CD14-positive monocyte (primary cell): ENCODE measurements at regions not wholly inside any gene's neighbourhood (a gene's known extent, or its start where the extent isn't known, plus 50 kb on each side); places are given as distances from the start of the nearest gene placed in this dataset.

Experiments
- DNase-seq, 3 donors: peaks; one replicate each; pipeline ENCODE4 v3.0.0-alpha.2; 2011 to 2022
- H2AFZ ChIP-seq: 2 replicates; pipeline ENCODE4 v1.6.0; 2012; ENCODE audit warnings: mild to moderate bottlenecking, low read depth, low read length, inconsistent platforms; ENCODE audit not compliant: insufficient read depth, poor library complexity, severe bottlenecking
- H3K27ac ChIP-seq, 2 donors: 1 replicate in 1 of 2; 2 replicates in 1 of 2; pipeline ENCODE4 v1.5.1; 2012 to 2013; ENCODE audit warnings: low read length in 2 of 2, control low read depth in 1 of 2, inconsistent platforms in 1 of 2, low read depth in 1 of 2, mild to moderate bottlenecking in 1 of 2
- H3K27me3 ChIP-seq, 2 donors: one replicate each; pipeline versions ENCODE4 v1.6.0 to v1.6.1; 2011 to 2013; ENCODE audit warnings: low read length in 2 of 2; ENCODE audit not compliant: control insufficient read depth in 2 of 2, insufficient read depth in 2 of 2
- H3K36me3 ChIP-seq, 2 donors: replicated peaks in 1 of 2; 1 replicate in 1 of 2; 2 replicates in 1 of 2; pipeline versions ENCODE4 v1.5.1 to v1.6.1; 2012 to 2013; ENCODE audit warnings: low read length in 2 of 2, control low read depth in 1 of 2, inconsistent platforms in 1 of 2, mild to moderate bottlenecking in 1 of 2; ENCODE audit not compliant: insufficient read depth in 2 of 2, control insufficient read depth in 1 of 2
- H3K4me1 ChIP-seq, 2 donors: 1 replicate in 1 of 2; 2 replicates in 1 of 2; pipeline versions ENCODE4 v1.5.1 to v1.6.1; 2012 to 2013; ENCODE audit warnings: low read length in 2 of 2, control low read depth in 1 of 2, inconsistent platforms in 1 of 2, mild to moderate bottlenecking in 1 of 2, moderate library complexity in 1 of 2; ENCODE audit not compliant: insufficient read depth in 2 of 2, control insufficient read depth in 1 of 2
- H3K4me2 ChIP-seq: replicated peaks from 2 replicates; pipeline ENCODE3; 2012; ENCODE audit warnings: low read length, moderate library complexity, mild to moderate bottlenecking; ENCODE audit not compliant: poor library complexity, severe bottlenecking; ENCODE audit errors: extremely low read depth
- H3K4me3 ChIP-seq, 3 experiments: fragments of 200-600 bp in 1 of 3; sonication (generic) in 1 of 3; replicated peaks in 1 of 3; 1 replicate in 2 of 3; 2 replicates in 1 of 3; pipeline ENCODE4 v1.5.1; 2011 to 2013; ENCODE audit warnings: low read length in 3 of 3, mild to moderate bottlenecking in 3 of 3, control low read depth in 2 of 3, low read depth in 2 of 3, inconsistent platforms in 1 of 3, moderate library complexity in 1 of 3
- H3K79me2 ChIP-seq: 2 replicates; pipeline ENCODE4 v1.6.0; 2012; ENCODE audit warnings: mild to moderate bottlenecking, control low read depth, inconsistent platforms, low read length, moderate library complexity; ENCODE audit not compliant: insufficient read depth
- H3K9ac ChIP-seq: 2 replicates; pipeline ENCODE4 v1.6.0; 2017; ENCODE audit warnings: low read length, mild to moderate bottlenecking; ENCODE audit not compliant: insufficient read depth, poor library complexity, severe bottlenecking
- H3K9me3 ChIP-seq, 2 donors: replicated peaks in 1 of 2; 1 replicate in 1 of 2; 2 replicates in 1 of 2; pipeline versions ENCODE4 v1.5.1 to v1.6.1; 2012 to 2013; ENCODE audit warnings: low read length in 2 of 2, control low read depth in 1 of 2; ENCODE audit not compliant: control insufficient read depth in 1 of 2, insufficient read depth in 1 of 2
- H4K20me1 ChIP-seq: 2 replicates; pipeline ENCODE4 v1.6.0; 2012; ENCODE audit warnings: mild to moderate bottlenecking, low read length, control low read depth, moderate library complexity; ENCODE audit not compliant: insufficient read depth
- H3K27ac Mint-ChIP-seq, 7 donors: one replicate each; pipeline ENCODE4 v1.8.0; 2020; ENCODE audit warnings: mild to moderate bottlenecking in 7 of 7, mixed read lengths in 7 of 7, moderate library complexity in 6 of 7, inconsistent platforms in 2 of 7
- H3K27me3 Mint-ChIP-seq, 3 donors: one replicate each; pipeline ENCODE4 v1.8.0; 2021 to 2022; ENCODE audit warnings: low read depth in 3 of 3, mild to moderate bottlenecking in 3 of 3, mixed read lengths in 3 of 3, moderate library complexity in 3 of 3, inconsistent platforms in 1 of 3
- H3K36me3 Mint-ChIP-seq, 2 donors: one replicate each; pipeline ENCODE4 v1.8.0; 2020; ENCODE audit warnings: mixed read lengths in 2 of 2, inconsistent platforms in 1 of 2, mild to moderate bottlenecking in 1 of 2
- H3K4me1 Mint-ChIP-seq: one replicate; pipeline ENCODE4 v1.8.0; 2020; ENCODE audit warnings: mild to moderate bottlenecking, mixed read lengths
- H3K4me3 Mint-ChIP-seq, 2 donors: one replicate each; pipeline ENCODE4 v1.8.0; 2020; ENCODE audit warnings: mild to moderate bottlenecking in 2 of 2, mixed read lengths in 2 of 2, moderate library complexity in 1 of 2
- H3K9me3 Mint-ChIP-seq, 7 donors: one replicate each; pipeline ENCODE4 v1.8.0; 2020 to 2022; ENCODE audit warnings: mixed read lengths in 7 of 7, mild to moderate bottlenecking in 6 of 7, moderate library complexity in 6 of 7, inconsistent platforms in 2 of 7
- WGBS: methylation state at CpG from one replicate; pipeline ENCODE4 v1.1.5; 2013; ENCODE audit warnings: missing lambda C conversion rate; ENCODE audit not compliant: insufficient coverage; 5-methylcytosine and 5-hydroxymethylcytosine counted together
- intact Hi-C, 2 donors: fragments of 100-400 bp; cut with micrococcal nuclease; formaldehyde crosslinking; loops; one replicate each; pipeline versions ENCODE4 v1.15.0 to v1.15.1; 2023
- TF ChIP-seq, protein P1 (sequence below): fragments of 200-600 bp; IDR thresholded peaks from one replicate; pipeline ENCODE4 v1.8.0; 2022; ENCODE audit warnings: antibody characterized with exemption, mild to moderate bottlenecking

DNA sequence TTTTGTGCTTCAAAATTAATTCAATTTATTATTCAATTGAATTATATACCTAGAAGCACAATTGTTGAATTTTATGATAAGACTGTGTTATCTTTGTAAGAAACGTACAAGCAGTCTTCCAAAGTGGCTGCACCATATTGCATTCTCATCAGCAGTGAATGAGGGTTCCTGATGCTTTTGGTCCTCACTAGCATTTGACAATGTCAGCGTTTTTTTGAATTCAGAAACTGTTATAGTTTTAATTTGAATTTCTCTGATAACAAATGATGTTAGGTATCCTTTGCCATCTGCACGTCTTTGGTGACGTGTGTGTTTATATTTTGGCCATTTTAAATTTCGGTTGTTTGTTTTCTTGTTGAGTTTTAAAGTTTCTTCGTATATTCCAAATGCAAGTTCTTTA lies 553.0 kb upstream of the ZP4 start:
- Histone ChIP-seq H3K4me3 (no peak overlapping the region), H3K4me1 (no peaks in the 10 kb centered on the region), H4K20me1 (no peaks in the 10 kb centered on the region), H2AFZ (no peak overlapping the region), H3K27me3 (no peaks in the 10 kb centered on the region), H3K79me2 (no peaks in the 10 kb centered on the region), H3K36me3 (no peaks in the 10 kb centered on the region), H3K9me3 (peaks cover 0 to 7% of the 10 kb centered on the region in 2 donors), H3K4me2 (no peak overlapping the region), H3K27ac (no peak overlapping the region), H3K9ac (no peak overlapping the region)
- intact Hi-C loops, result no loop called here
- no peaks in the 10 kb centered on the region for H3K36me3 Mint-ChIP-seq
- no peak for DNase-seq
- H3K27ac Mint-ChIP-seq, result no peak overlapping the region
- peaks cover 0 to 8% (median 2%) of the 10 kb centered on the region in 7 donors for H3K9me3 Mint-ChIP-seq
- no peaks in the 10 kb centered on the region for H3K4me1 Mint-ChIP-seq
- no peaks in the 10 kb centered on the region for H3K27me3 Mint-ChIP-seq
- TF ChIP-seq, protein P1, sequence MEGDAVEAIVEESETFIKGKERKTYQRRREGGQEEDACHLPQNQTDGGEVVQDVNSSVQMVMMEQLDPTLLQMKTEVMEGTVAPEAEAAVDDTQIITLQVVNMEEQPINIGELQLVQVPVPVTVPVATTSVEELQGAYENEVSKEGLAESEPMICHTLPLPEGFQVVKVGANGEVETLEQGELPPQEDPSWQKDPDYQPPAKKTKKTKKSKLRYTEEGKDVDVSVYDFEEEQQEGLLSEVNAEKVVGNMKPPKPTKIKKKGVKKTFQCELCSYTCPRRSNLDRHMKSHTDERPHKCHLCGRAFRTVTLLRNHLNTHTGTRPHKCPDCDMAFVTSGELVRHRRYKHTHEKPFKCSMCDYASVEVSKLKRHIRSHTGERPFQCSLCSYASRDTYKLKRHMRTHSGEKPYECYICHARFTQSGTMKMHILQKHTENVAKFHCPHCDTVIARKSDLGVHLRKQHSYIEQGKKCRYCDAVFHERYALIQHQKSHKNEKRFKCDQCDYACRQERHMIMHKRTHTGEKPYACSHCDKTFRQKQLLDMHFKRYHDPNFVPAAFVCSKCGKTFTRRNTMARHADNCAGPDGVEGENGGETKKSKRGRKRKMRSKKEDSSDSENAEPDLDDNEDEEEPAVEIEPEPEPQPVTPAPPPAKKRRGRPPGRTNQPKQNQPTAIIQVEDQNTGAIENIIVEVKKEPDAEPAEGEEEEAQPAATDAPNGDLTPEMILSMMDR, result no peak
- WGBS, result 87% methylated on average over 3 of the region's 6 CpGs
- H3K4me3 Mint-ChIP-seq, result no peak overlapping the region

DNA sequence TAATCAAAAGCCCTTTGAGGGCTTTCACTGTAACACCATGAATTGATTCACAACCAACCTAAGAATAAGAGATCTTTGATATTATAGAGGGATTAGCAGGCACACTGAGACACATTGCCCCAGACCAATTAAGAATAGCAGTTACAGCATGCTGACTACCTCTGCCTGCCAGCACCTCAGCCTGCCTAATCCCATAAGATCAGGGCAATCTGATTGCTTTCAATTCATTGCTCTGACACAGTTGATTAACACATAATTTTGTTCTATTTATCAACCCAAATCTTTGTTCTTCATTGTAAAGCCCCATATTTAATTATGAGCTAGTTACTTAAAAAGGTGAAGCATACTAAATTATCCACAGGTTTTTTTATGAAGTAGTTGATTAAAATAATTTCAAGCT lies 548.8 kb upstream of the ZP4 start:
- H3K27me3 Mint-ChIP-seq, result no peaks in the 10 kb centered on the region
- H3K27me3 ChIP-seq, result no peaks in the 10 kb centered on the region
- no peak overlapping the region for H3K4me3 Mint-ChIP-seq
- no peak overlapping the region for H3K27ac Mint-ChIP-seq
- no peak overlapping the region for H3K27ac ChIP-seq
- no peaks in the 10 kb centered on the region for H4K20me1 ChIP-seq
- H3K4me2 ChIP-seq, result no peak overlapping the region
- H3K4me1 ChIP-seq, result no peaks in the 10 kb centered on the region
- H3K4me1 Mint-ChIP-seq, result no peaks in the 10 kb centered on the region
- intact Hi-C loops, result no loop called here
- peaks cover 0 to 3% (median under 1%) of the 10 kb centered on the region in 7 donors for H3K9me3 Mint-ChIP-seq
- H3K36me3 Mint-ChIP-seq, result no peaks in the 10 kb centered on the region
- TF ChIP-seq, protein P1, result no peak
- H3K9me3 ChIP-seq, result peaks cover 0 to 4% of the 10 kb centered on the region in 2 donors
- H3K4me3 ChIP-seq, result no peak overlapping the region
- no peak for DNase-seq
- no peaks in the 10 kb centered on the region for H3K36me3 ChIP-seq
- no peak overlapping the region for H2AFZ ChIP-seq
- no peak overlapping the region for H3K9ac ChIP-seq
- no peaks in the 10 kb centered on the region for H3K79me2 ChIP-seq
